ENCODE measurements at regions not wholly inside any gene's neighbourhood (a gene's known extent, or its start where the extent isn't known, plus 50 kb on each side); places are given as distances from the start of the nearest gene placed in this dataset.

DNA sequence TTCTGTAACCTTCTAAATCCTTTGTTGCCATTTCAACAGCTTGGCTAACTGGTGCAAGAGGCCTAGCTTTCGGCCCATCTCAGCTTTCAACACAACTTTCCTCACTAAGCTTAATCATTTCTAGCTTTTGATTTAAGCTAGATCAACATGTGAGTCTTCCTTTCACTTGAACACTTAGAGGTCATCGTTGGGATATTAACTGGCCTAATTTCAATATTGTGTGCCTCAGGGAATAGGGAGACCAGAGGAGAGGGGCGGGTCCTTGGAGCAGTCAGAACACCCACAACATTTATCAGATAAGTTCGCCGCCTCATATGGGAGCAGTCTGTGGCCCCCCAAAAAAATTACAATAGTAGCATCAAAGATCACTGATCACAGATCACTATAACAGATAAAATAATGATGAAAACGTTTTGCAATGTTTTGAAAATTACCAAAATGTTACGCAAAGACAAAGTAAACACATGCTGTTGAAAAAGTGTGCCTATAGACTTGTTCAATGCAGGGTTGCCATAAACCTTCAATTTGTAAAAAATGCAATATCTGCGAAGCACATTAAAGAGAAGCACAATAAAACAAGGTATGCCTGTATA lies 66.8 kb upstream of the PCSK1 start:
- TF ChIP-seq, protein P1, sequence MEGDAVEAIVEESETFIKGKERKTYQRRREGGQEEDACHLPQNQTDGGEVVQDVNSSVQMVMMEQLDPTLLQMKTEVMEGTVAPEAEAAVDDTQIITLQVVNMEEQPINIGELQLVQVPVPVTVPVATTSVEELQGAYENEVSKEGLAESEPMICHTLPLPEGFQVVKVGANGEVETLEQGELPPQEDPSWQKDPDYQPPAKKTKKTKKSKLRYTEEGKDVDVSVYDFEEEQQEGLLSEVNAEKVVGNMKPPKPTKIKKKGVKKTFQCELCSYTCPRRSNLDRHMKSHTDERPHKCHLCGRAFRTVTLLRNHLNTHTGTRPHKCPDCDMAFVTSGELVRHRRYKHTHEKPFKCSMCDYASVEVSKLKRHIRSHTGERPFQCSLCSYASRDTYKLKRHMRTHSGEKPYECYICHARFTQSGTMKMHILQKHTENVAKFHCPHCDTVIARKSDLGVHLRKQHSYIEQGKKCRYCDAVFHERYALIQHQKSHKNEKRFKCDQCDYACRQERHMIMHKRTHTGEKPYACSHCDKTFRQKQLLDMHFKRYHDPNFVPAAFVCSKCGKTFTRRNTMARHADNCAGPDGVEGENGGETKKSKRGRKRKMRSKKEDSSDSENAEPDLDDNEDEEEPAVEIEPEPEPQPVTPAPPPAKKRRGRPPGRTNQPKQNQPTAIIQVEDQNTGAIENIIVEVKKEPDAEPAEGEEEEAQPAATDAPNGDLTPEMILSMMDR (conservative IDR thresholded peaks at IDR 0.05 in 1 of 2, IDR thresholded peaks at IDR 0.05 in 1 of 2; ENCODE audit: extremely low read depth in 1 of 2, insufficient read depth in 1 of 2, low read depth in 1 of 2, low read length in 2 of 2) = no peak
- TF ChIP-seq EZH2 (IDR thresholded peaks at IDR 0.05; ENCODE audit: borderline replicate concordance, low read length) = no peak

Data from mammary epithelial cell (primary cell).